ENCODE measurements at regions not wholly inside any gene's neighbourhood (a gene's known extent, or its start where the extent isn't known, plus 50 kb on each side); places are given as distances from the start of the nearest gene placed in this dataset.

- TF ChIP-seq EZH2 (IDR thresholded peaks at IDR 0.05) (no peak), POLR2AphosphoS5 (IDR thresholded peaks at IDR 0.05; ENCODE audit: borderline replicate concordance, low read depth, low read length) (no peak), FOXP2 (optimal IDR thresholded peaks at IDR 0.05; ENCODE audit: control extremely low read depth, extremely low read length, insufficient read depth) (no peak)
Measured at GRCh38 chr17:69928611-69929010, 146.4 kb upstream of the KCNJ16 start.
